OCI-LY3 (cell line): ENCODE measurements at regions not wholly inside any gene's neighbourhood (a gene's known extent, or its start where the extent isn't known, plus 50 kb on each side); places are given as distances from the start of the nearest gene placed in this dataset.

Experiments used
- EZH2phosphoT487 ChIP-seq: fragments of 200-600 bp; shearing (Covaris generic); IDR thresholded peaks from 2 replicates; pipeline ENCODE4 v1.6.1; 2018; ENCODE audit warnings: antibody characterized with exemption, mixed run types, low read depth
- TF ChIP-seq, protein P1 (sequence below): fragments of 200-600, 300-600 bp; sonication (generic); IDR thresholded peaks from 2 replicates; pipeline ENCODE4 v1.5.1; 2014; ENCODE audit warnings: antibody characterized with exemption, low read length, low read depth

DNA sequence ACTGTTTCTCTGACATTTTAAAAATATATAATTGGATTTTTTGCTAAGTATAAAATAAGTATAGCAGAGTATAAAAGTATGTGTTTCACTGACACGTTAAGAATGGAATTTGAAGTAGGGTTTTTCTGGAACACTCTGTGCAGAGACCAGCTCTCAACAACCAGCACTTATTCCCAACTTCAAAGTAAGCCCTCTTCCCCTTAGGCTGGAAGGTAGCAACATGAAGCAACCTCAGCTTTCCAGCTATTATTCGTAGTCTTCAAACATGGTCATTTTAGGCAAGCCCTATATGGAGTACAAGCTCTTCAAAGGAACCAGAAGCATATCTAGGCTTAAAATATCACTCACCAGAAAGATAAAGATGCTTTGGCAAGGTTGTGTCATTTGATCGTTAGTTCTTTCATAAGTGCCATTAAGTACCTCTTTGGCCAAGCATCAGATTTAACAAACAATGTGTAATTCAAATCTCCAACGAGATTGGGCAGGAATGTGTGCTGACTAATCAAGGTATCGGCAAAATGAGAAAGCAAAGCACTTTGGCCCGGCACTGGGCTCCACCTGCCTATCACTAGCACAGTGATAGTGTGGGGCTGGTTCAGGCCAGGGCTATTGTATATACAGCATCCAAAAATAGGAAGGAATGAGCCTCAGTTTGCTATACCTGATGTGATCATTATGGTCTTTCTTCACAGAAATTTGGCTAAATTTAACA is 95.9 kb upstream of the FREM2 start:
- TF ChIP-seq, protein P1, sequence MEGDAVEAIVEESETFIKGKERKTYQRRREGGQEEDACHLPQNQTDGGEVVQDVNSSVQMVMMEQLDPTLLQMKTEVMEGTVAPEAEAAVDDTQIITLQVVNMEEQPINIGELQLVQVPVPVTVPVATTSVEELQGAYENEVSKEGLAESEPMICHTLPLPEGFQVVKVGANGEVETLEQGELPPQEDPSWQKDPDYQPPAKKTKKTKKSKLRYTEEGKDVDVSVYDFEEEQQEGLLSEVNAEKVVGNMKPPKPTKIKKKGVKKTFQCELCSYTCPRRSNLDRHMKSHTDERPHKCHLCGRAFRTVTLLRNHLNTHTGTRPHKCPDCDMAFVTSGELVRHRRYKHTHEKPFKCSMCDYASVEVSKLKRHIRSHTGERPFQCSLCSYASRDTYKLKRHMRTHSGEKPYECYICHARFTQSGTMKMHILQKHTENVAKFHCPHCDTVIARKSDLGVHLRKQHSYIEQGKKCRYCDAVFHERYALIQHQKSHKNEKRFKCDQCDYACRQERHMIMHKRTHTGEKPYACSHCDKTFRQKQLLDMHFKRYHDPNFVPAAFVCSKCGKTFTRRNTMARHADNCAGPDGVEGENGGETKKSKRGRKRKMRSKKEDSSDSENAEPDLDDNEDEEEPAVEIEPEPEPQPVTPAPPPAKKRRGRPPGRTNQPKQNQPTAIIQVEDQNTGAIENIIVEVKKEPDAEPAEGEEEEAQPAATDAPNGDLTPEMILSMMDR, result no peak
- no peak for TF ChIP-seq EZH2phosphoT487
